Fibroblast of mammary gland (primary cell): ENCODE measurements at regions not wholly inside any gene's neighbourhood (a gene's known extent, or its start where the extent isn't known, plus 50 kb on each side); places are given as distances from the start of the nearest gene placed in this dataset.
A peak's percentile ranks its signal among the peaks of the same experiment; 100 is the strongest.
"Not testable (repeated sequence)": the region's sequence is repeated elsewhere in the genome, so short reads cannot be mapped to it uniquely, and the experiment has no call there.

Experiments used
- DNase-seq: peaks from one replicate; pipeline ENCODE4 v3.0.0-alpha.2; 2010; ENCODE audit warnings: low read depth
- H3K4me3 ChIP-seq: 2 replicates; pipeline ENCODE4 v1.5.1; 2011; ENCODE audit warnings: low read depth, mild to moderate bottlenecking, low read length, moderate library complexity; ENCODE audit not compliant: control insufficient read depth
- TF ChIP-seq, protein P1 (sequence below): conservative IDR thresholded peaks from 2 replicates; pipeline ENCODE4 v1.5.1; 2011; ENCODE audit warnings: low read depth, low read length, inconsistent platforms; ENCODE audit not compliant: control insufficient read depth, insufficient read depth

DNA sequence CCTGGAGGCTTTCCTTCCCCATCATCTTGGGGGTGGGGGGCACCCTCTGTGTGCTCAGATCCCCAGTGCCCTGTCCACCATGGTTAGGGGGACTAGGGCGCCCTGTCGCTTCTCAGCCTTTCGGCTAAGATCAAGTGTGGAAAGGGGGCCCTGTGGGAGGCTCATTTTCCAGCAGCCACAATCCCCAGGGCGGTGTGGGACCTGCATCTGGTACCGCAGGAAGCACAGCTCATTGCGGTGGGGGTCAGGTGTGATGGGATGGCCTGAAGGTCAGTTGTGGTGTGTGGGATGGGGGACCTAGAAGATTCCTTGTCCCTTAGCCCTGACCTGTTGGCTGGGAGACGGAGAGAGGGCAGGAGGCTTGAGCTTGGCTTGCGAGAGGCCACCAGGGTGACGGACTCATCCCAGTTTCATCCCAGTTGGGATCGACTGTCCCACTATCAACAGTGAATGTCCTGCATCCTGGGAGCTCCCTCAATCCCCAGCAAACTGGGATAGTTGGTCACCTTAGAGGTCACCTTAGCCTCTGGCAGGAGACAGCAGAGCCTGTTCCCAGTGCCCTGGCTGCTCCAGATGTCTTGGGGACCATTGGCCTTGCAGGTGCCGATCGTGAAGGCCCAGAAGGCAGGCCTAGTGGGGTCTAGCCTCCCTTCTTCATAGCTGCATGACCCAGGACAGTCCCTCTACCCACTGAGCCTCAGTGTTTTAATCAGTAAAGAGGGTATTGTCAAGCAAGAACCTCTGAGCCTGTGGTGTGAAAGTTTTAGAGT, 64.5 kb upstream of the PMEPA1 start:
- TF ChIP-seq, protein P1, sequence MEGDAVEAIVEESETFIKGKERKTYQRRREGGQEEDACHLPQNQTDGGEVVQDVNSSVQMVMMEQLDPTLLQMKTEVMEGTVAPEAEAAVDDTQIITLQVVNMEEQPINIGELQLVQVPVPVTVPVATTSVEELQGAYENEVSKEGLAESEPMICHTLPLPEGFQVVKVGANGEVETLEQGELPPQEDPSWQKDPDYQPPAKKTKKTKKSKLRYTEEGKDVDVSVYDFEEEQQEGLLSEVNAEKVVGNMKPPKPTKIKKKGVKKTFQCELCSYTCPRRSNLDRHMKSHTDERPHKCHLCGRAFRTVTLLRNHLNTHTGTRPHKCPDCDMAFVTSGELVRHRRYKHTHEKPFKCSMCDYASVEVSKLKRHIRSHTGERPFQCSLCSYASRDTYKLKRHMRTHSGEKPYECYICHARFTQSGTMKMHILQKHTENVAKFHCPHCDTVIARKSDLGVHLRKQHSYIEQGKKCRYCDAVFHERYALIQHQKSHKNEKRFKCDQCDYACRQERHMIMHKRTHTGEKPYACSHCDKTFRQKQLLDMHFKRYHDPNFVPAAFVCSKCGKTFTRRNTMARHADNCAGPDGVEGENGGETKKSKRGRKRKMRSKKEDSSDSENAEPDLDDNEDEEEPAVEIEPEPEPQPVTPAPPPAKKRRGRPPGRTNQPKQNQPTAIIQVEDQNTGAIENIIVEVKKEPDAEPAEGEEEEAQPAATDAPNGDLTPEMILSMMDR = no peak
- DNase-seq = no peak
- H3K4me3 ChIP-seq = no peak overlapping the region

DNA sequence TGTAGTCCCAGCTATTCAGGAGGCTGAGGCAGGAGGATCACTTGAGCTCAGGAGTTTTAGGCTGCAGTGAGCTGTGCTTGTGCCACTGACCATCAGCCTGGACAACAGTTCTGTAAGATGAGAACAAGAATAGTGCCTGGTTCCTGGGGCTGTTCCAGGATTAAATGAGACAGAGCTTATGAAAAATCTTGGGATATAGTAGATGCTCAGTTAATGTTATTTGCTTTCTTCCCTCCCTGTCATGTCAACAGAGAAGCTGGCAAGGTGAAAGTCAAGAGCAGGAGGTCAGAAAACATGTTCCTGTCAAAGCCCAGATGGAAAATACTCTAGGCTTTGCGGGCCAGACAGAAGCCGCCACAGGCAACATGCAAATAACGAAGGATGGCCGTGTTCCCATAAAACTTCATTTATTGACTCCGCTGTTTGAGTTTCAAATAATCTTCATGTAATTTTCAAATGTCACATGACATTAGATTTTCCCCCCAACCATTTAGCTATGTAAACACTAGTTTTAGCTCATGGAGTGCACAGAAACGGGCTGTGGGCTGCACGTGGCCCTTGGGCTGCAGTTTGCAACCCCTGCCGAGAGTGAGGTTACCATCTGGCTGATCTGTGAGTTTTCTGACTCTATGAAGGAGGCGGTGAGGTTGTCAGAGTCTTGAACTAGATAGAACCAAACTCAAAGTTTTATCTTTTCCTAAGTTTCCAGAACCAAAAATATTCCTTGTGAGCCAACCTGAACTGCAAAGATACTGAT, 63.4 kb upstream of the PMEPA1 start:
- TF ChIP-seq, protein P1 = no peak
- DNase-seq = no peak
- no peak overlapping the region for H3K4me3 ChIP-seq

DNA sequence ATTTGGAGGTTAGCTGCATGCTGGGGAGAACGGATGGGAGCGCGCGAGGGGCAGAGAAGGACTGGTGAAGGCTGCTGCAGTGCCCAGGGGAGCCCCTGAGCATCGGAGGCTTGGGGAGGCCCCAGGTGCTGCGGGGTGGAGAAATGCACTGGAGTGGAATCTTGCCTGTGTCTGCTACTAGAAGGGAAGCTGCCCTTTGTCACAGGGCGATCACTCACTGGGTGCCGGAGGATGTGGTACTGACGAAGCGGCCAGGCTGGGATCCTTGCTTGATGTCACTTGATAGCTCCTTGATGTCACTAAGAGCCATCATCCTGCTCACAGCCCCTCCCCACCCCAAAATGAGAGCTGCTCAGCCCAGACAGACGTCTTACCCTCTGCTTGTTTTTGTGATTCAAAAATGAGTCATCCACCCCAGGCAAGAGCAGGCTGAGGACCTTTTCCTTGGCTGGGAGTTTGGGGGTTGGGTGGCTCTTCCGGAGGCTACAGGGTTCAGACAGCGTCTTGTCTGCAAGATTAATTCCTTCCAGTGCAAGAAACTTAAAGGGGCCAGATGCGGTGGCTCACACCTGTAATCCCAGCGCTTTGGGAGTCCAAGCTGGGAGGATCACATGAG, 62.6 kb upstream of the PMEPA1 start:
- H3K4me3 ChIP-seq = no peak overlapping the region
- DNase-seq = peak; percentile 64
- TF ChIP-seq, protein P1 = no peak

DNA sequence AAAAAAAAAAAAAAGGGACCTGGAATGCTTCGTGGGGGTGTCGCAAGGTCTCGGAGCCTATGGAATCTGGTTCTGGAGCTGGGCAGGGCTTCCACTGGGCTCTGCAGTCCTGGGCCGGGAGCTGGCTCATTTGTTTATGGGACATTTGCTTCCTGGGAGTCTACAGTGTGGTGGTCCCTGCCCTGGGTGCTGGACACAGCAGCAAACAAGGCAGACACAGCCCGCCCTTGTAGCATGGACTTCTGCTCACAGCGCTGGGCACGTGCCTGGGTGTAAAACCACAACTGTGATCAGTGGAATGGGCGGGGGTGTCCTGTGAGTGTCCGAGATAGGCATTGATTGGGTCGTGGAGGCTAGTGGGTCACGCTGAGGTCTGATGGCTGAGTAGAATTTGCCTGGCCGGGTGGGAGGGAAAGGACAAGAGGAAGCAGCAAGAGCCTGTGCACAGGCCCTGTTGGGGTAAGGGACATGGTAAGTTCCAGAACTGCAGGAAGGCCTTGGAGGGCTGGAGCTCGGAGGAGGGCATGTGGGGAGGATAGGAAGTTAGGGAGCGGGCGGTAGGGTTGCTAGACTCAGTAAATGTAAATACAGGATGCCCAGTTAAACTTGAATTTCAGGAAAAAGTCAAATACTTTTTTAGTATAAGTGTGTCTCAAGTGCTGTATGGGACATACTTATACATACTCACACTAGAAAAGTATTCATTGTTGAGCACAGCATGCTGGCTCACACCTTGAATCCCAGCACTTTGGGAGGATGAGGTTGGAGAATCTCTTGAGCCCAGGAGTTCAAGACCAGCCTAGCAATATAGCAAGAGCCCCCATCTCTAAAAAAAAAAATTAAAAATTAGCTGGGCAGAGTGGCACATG, 61.3 kb upstream of the PMEPA1 start:
- TF ChIP-seq, protein P1 = no peak
- DNase-seq = no peak
- no peak overlapping the region for H3K4me3 ChIP-seq

DNA sequence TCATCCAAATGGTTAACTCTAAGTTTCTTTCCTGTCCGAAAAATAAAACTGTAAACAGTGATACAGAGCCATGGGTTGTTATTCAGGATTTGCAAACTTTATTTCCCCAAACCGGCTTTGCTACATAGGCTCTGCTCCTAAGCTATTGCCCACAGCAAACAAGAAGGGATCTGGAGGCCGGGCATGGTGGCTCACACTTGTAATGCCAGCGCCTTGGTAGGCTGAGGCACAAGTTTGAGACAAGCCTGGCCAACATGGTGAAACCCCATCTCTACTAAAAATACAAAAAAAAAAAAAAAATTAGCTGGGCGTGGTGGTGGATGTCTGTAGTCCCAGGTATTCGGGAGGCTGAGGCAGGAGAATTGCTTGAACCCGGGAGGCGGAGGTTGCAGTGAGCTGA, 60.6 kb upstream of the PMEPA1 start:
- H3K4me3 ChIP-seq, DNase-seq: not testable (repeated sequence)

DNA sequence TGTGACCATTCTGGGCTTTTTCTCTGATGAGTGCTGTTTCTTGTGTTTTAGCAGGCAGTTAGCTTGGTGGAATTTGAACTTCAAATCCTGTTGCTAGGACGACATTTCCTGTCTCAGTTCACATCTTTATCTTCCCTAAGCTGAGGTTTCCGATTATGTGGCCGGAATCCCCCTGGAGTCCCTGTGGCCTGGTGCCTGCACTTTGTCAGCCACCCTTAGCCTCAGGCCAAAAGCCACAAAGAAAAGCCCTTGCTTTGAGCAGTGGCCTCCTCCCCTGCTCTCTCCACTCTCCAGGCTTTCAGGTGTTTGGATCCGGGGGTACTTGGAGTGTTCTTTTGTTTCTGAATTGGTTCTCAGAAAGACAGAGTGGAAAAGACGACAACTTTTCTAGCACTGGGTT, 59.9 kb upstream of the PMEPA1 start:
- TF ChIP-seq, protein P1 = no peak
- no peak overlapping the region for H3K4me3 ChIP-seq
- DNase-seq = no peak
